Karpas-422 (cell line): ENCODE measurements at regions not wholly inside any gene's neighbourhood (a gene's known extent, or its start where the extent isn't known, plus 50 kb on each side); places are given as distances from the start of the nearest gene placed in this dataset.

Experiments
- DNase-seq: peaks from one replicate; pipeline ENCODE4 v3.0.0-alpha.2; 2015
- H2AFZ ChIP-seq: fragments of 200-600 bp; sonication (generic); 2 replicates; pipeline ENCODE4 v1.6.1; 2014; ENCODE audit warnings: antibody characterized with exemption, low read length, mixed read lengths
- H3K27ac ChIP-seq: fragments of 200-600 bp; sonication (generic); 2 replicates; pipeline ENCODE4 v1.5.1; 2014; ENCODE audit warnings: mild to moderate bottlenecking, low read length, moderate library complexity
- H3K27me3 ChIP-seq: fragments of 200-600 bp; sonication (generic); 2 replicates; pipeline ENCODE4 v1.6.1; 2014; ENCODE audit warnings: low read length, mixed read lengths
- H3K36me3 ChIP-seq: fragments of 200-600 bp; sonication (generic); 2 replicates; pipeline ENCODE4 v1.6.1; 2014; ENCODE audit warnings: low read length, mixed read lengths; ENCODE audit not compliant: insufficient read depth
- H3K4me1 ChIP-seq: fragments of 200-600 bp; sonication (generic); 2 replicates; pipeline ENCODE4 v1.6.1; 2014; ENCODE audit warnings: mild to moderate bottlenecking, low read length, mixed read lengths
- H3K4me2 ChIP-seq: fragments of 200-600 bp; sonication (generic); 2 replicates; pipeline ENCODE4 v1.6.1; 2014; ENCODE audit warnings: low read length, low read depth, mild to moderate bottlenecking; ENCODE audit not compliant: poor library complexity, severe bottlenecking
- H3K4me3 ChIP-seq: fragments of 200-600 bp; sonication (generic); 2 replicates; pipeline ENCODE4 v1.5.1; 2014; ENCODE audit warnings: mild to moderate bottlenecking, antibody characterized with exemption, low read length, mixed read lengths
- H3K79me2 ChIP-seq: fragments of 200-600 bp; sonication (generic); 2 replicates; pipeline ENCODE4 v1.6.1; 2014; ENCODE audit warnings: mild to moderate bottlenecking, low read length, mixed read lengths
- H3K9ac ChIP-seq: fragments of 200-600 bp; sonication (generic); 2 replicates; pipeline ENCODE4 v1.6.0; 2014; ENCODE audit warnings: low read length
- H3K9me2 ChIP-seq: fragments of 200-600 bp; sonication (generic), shearing (Covaris generic); replicated peaks from 2 replicates; pipeline ENCODE4 v1.6.0; 2014; ENCODE audit warnings: mild to moderate bottlenecking, low read length, moderate library complexity; ENCODE audit not compliant: insufficient read depth
- H3K9me3 ChIP-seq: fragments of 300-700, 200-600 bp; sonication (generic); 2 replicates; pipeline ENCODE4 v1.6.1; 2014; ENCODE audit warnings: low read length, mixed read lengths
- H4K20me1 ChIP-seq: fragments of 200-600 bp; sonication (generic); 2 replicates; pipeline ENCODE4 v1.6.1; 2014; ENCODE audit warnings: mild to moderate bottlenecking, antibody characterized with exemption, low read length, low read depth; ENCODE audit not compliant: insufficient read depth

DNA sequence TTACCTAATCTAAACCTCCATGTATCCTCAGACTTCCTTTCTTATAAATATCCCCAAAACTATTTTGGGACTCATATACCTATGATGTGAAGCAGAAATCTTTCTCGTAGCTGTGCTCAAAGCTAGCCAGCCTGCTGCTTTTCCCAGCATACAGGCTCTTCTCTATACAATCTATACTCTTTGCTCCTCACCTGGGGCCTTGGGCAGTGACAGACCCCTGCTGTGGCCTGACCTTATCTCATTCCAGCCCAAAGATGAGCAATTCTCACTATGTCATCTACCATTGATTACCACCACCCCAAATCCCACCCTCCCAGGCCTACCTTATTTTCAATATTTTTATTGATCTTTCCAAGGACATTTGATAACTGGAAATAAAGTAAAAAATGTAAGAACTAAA, 83.2 kb upstream of the FBXL4 start:
- H3K27me3 ChIP-seq: no peaks in the 10 kb centered on the region
- H3K9me2 ChIP-seq: no peaks in the 10 kb centered on the region
- H3K4me1 ChIP-seq: no peaks in the 10 kb centered on the region
- no peak overlapping the region for H2AFZ ChIP-seq
- no peaks in the 10 kb centered on the region for H3K79me2 ChIP-seq
- H3K4me3 ChIP-seq: no peak overlapping the region
- no peaks in the 10 kb centered on the region for H3K36me3 ChIP-seq
- no peak for DNase-seq
- no peak overlapping the region for H3K27ac ChIP-seq
- no peaks in the 10 kb centered on the region for H4K20me1 ChIP-seq
- no peak overlapping the region for H3K9ac ChIP-seq
- H3K4me2 ChIP-seq: no peak overlapping the region
- H3K9me3 ChIP-seq: no peaks in the 10 kb centered on the region

DNA sequence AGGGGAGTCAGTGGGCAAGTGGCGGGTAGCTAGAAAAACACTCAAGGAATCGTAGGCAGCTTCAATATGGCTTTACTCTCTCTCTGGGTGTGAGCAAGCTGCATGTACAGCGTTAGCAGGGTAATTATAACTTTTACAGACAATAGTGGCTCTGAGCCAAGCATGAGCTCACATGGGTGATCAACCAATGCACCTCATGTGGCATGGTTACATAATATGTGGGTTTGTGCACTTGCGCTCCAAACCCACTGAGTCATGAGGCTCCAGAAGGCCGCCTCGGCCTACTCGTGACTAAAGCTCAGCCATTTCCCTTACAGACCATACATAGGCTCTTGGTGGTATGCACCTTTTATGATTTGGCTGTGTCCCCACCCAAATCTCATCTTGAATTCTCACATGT, 78.4 kb upstream of the FBXL4 start:
- Histone ChIP-seq H4K20me1 (no peaks in the 10 kb centered on the region), H3K4me2 (no peak overlapping the region), H3K27me3 (no peaks in the 10 kb centered on the region), H3K79me2 (no peaks in the 10 kb centered on the region), H3K36me3 (no peaks in the 10 kb centered on the region), H3K4me1 (no peaks in the 10 kb centered on the region), H2AFZ (no peak overlapping the region), H3K9me3 (no peaks in the 10 kb centered on the region), H3K9ac (no peak overlapping the region), H3K4me3 (no peak overlapping the region), H3K9me2 (no peaks in the 10 kb centered on the region), H3K27ac (no peak overlapping the region)
- DNase-seq: peak; percentile 42

GRCh38 chr6:99024089-99024488, 76.3 kb upstream of the FBXL4 start:
- Histone ChIP-seq H3K4me2 (no peak overlapping the region), H2AFZ (no peak overlapping the region), H3K79me2 (no peaks in the 10 kb centered on the region), H3K27ac (no peak overlapping the region), H3K9me3 (no peaks in the 10 kb centered on the region), H3K4me1 (no peaks in the 10 kb centered on the region), H3K4me3 (no peak overlapping the region), H3K27me3 (no peaks in the 10 kb centered on the region), H3K9ac (no peak overlapping the region), H3K9me2 (no peaks in the 10 kb centered on the region), H4K20me1 (no peaks in the 10 kb centered on the region), H3K36me3 (no peaks in the 10 kb centered on the region)
- no peak for DNase-seq

DNA sequence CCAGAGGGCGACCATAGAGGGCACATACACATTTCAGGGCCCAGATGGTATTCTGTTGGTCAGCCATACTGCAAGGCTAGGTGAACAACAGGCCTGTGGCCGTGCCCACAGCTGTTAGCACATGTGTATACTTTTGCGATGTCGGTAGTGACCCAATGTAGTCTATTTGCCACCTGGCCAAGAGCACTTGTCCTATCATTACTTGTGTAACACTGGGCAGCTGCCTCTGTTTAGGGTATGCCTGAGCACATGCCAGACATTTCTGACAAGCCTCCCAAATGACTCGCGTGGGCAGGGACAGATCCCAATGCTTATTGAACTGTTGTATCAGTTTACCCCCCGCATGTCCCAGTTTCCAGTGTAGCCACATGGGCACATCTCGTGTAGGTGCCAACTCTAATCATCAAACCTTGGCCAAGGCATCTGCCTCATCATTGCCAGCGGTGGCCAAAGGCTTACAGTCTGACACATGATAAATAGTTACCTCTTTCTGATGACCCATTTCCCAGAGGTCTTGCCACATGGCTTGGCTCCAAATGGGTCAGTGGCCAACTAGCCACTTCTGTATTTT, 74.4 kb upstream of the FBXL4 start:
- no peak overlapping the region for H3K4me2 ChIP-seq
- H3K27me3 ChIP-seq: no peaks in the 10 kb centered on the region
- no peaks in the 10 kb centered on the region for H3K4me1 ChIP-seq
- H3K4me3 ChIP-seq: no peak overlapping the region
- no peaks in the 10 kb centered on the region for H3K36me3 ChIP-seq
- no peaks in the 10 kb centered on the region for H4K20me1 ChIP-seq
- no peaks in the 10 kb centered on the region for H3K9me3 ChIP-seq
- no peak overlapping the region for H3K9ac ChIP-seq
- no peaks in the 10 kb centered on the region for H3K79me2 ChIP-seq
- DNase-seq: no peak
- no peaks in the 10 kb centered on the region for H3K9me2 ChIP-seq
- no peak overlapping the region for H2AFZ ChIP-seq
- no peak overlapping the region for H3K27ac ChIP-seq

- Histone ChIP-seq H3K9me2 (no peaks in the 10 kb centered on the region), H3K4me2 (no peak overlapping the region), H4K20me1 (no peaks in the 10 kb centered on the region), H3K27me3 (no peaks in the 10 kb centered on the region; the same call in 1 of the 2 replicates), H3K36me3 (no peaks in the 10 kb centered on the region), H3K9ac (no peak overlapping the region), H3K27ac (no peak overlapping the region), H3K4me3 (no peak overlapping the region), H2AFZ (no peak overlapping the region), H3K79me2 (no peaks in the 10 kb centered on the region), H3K4me1 (no peaks in the 10 kb centered on the region), H3K9me3 (no peaks in the 10 kb centered on the region)
- DNase-seq: no peak
Measured at GRCh38 chr6:99019381-99019780, 71.6 kb upstream of the FBXL4 start.

DNA sequence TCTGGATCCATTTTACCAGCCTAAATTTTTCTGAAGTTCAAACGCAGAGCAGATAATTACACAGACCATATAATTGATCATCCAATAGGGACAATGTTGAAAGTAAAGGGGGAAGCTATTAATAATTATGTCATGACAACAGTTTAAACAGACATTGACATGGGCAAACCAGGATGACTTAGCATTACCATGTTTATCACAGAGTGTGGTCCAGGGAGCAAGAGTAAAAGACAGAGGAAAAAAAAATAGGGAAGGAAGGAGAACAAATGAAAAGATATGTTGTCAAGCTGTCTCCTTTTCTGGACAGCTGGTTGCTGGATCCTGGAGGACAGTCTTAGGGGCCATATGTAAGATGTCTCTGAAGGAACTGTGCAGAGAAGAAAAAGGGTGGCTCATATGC, 69.4 kb upstream of the FBXL4 start:
- Histone ChIP-seq H4K20me1 (no peaks in the 10 kb centered on the region), H3K4me1 (no peaks in the 10 kb centered on the region), H3K79me2 (no peaks in the 10 kb centered on the region), H3K4me3 (no peak overlapping the region), H3K36me3 (no peaks in the 10 kb centered on the region), H3K4me2 (no peak overlapping the region), H3K9ac (no peak overlapping the region), H3K9me2 (no peaks in the 10 kb centered on the region), H3K27me3 (no peaks in the 10 kb centered on the region; the same call in 1 of the 2 replicates), H3K9me3 (no peaks in the 10 kb centered on the region), H2AFZ (no peak overlapping the region), H3K27ac (no peak overlapping the region)
- DNase-seq: no peak

DNA sequence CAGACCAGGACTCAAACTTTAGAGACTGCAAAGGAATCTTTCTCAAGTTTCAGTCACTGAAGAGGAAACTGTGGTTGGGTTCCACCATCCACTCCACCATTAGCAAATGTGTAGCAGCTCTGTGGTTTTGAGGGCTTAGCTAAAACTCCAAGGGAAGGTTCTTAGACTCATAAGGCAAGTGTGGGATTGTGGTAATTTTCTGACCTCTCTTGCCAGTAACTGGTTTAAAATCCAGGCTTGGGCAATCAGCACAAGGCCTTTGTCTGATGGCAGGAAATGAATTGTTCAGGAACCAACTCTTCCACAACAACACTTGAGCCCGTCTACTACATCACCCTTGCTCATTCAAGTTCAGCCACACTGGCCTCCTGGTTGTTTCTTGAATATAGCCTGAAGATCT, 68.6 kb upstream of the FBXL4 start:
- no peak overlapping the region for H2AFZ ChIP-seq
- no peak overlapping the region for H3K4me3 ChIP-seq
- no peak overlapping the region for H3K9ac ChIP-seq
- H3K4me2 ChIP-seq: no peak overlapping the region
- H3K36me3 ChIP-seq: no peaks in the 10 kb centered on the region
- DNase-seq: no peak
- no peaks in the 10 kb centered on the region for H3K79me2 ChIP-seq
- H3K4me1 ChIP-seq: no peaks in the 10 kb centered on the region
- no peaks in the 10 kb centered on the region for H3K9me3 ChIP-seq
- H3K9me2 ChIP-seq: no peaks in the 10 kb centered on the region
- no peaks in the 10 kb centered on the region for H4K20me1 ChIP-seq
- no peaks in the 10 kb centered on the region; the same call in 1 of the 2 replicates for H3K27me3 ChIP-seq
- H3K27ac ChIP-seq: no peak overlapping the region

GRCh38 chr6:99014061-99014460, 66.3 kb upstream of the FBXL4 start:
- no peak overlapping the region for H3K4me2 ChIP-seq

GRCh38 chr6:99013661-99014060, 65.9 kb upstream of the FBXL4 start:
- Histone ChIP-seq H3K9me3 (no peaks in the 10 kb centered on the region), H3K79me2 (no peaks in the 10 kb centered on the region), H3K9me2 (no peaks in the 10 kb centered on the region), H3K4me3 (no peak overlapping the region), H4K20me1 (no peaks in the 10 kb centered on the region), H3K36me3 (no peaks in the 10 kb centered on the region), H3K4me2 (no peak overlapping the region), H3K9ac (no peak overlapping the region), H2AFZ (no peak overlapping the region), H3K4me1 (no peaks in the 10 kb centered on the region), H3K27ac (no peak overlapping the region), H3K27me3 (no peaks in the 10 kb centered on the region; the same call in 1 of the 2 replicates)
- DNase-seq: no peak

More at GRCh38 chr6:99014061-99014460, 66.3 kb upstream of the FBXL4 start:
- Histone ChIP-seq H3K9ac (no peak overlapping the region), H3K4me1 (no peaks in the 10 kb centered on the region), H3K27ac (no peak overlapping the region), H3K9me3 (no peaks in the 10 kb centered on the region), H3K79me2 (no peaks in the 10 kb centered on the region), H3K36me3 (no peaks in the 10 kb centered on the region), H3K27me3 (no peaks in the 10 kb centered on the region; the same call in 1 of the 2 replicates), H4K20me1 (no peaks in the 10 kb centered on the region), H3K9me2 (no peaks in the 10 kb centered on the region), H3K4me3 (no peak overlapping the region), H2AFZ (no peak overlapping the region)
- no peak for DNase-seq
